GM12875 (cell line): ENCODE measurements at regions not wholly inside any gene's neighbourhood (a gene's known extent, or its start where the extent isn't known, plus 50 kb on each side); places are given as distances from the start of the nearest gene placed in this dataset.

Experiments used
- H3K4me3 ChIP-seq: one replicate; pipeline ENCODE4 v1.5.1; 2011; ENCODE audit warnings: low read depth, low read length, control low read depth
- CTCF ChIP-seq: IDR thresholded peaks from 2 replicates; pipeline ENCODE4 v1.5.1; 2011; ENCODE audit warnings: low read depth, mild to moderate bottlenecking, control low read depth, inconsistent platforms, low read length, moderate library complexity, borderline replicate concordance; ENCODE audit not compliant: insufficient read depth

GRCh38 chr9:89923961-89924504 lies 319.2 kb downstream of the GADD45G start:
- TF ChIP-seq CTCF: no peak
- H3K4me3 ChIP-seq: no peak overlapping the region

GRCh38 chr9:89924611-89925010 lies 319.8 kb downstream of the GADD45G start:
- no peak for TF ChIP-seq CTCF
- H3K4me3 ChIP-seq: no peak overlapping the region

- H3K4me3 ChIP-seq: no peak overlapping the region
- no peak for TF ChIP-seq CTCF
Measured at GRCh38 chr9:89926167-89926566, 321.4 kb downstream of the GADD45G start.

- H3K4me3 ChIP-seq: no peak overlapping the region
- TF ChIP-seq CTCF: no peak
Measured at GRCh38 chr9:89926691-89927220, 321.9 kb downstream of the GADD45G start.

- H3K4me3 ChIP-seq: no peak overlapping the region
- no peak for TF ChIP-seq CTCF
Measured at GRCh38 chr9:89928106-89928505, 323.3 kb downstream of the GADD45G start.

- TF ChIP-seq CTCF: no peak
- H3K4me3 ChIP-seq: no peak overlapping the region
Measured at GRCh38 chr9:89928521-89929275, 323.9 kb downstream of the GADD45G start.

GRCh38 chr9:89929315-89929672 lies 324.5 kb downstream of the GADD45G start:
- H3K4me3 ChIP-seq: no peak overlapping the region
- no peak for TF ChIP-seq CTCF
